Astrocyte of the spinal cord (primary cell): ENCODE measurements at regions not wholly inside any gene's neighbourhood (a gene's known extent, or its start where the extent isn't known, plus 50 kb on each side); places are given as distances from the start of the nearest gene placed in this dataset.

Experiments used
- DNase-seq: peaks from one replicate; pipeline ENCODE4 v3.0.0; 2011; ENCODE audit warnings: low read depth, low spot score
- H3K4me3 ChIP-seq: 2 replicates; pipeline ENCODE4 v1.5.1; 2011; ENCODE audit warnings: low read depth, mild to moderate bottlenecking, low read length, moderate library complexity
- CTCF ChIP-seq: IDR thresholded peaks from 2 replicates; pipeline ENCODE4 v1.5.1; 2012; ENCODE audit warnings: low read depth, mild to moderate bottlenecking, low read length, inconsistent platforms
- in situ Hi-C: cut with HindIII; loops from 2 replicates; pipeline ENCODE4 v1.10.0; 2017; ENCODE audit warnings: low sequenced_read_pairs

- no peak for TF ChIP-seq CTCF
- no peak overlapping the region for H3K4me3 ChIP-seq
- in situ Hi-C loops: no loop called here
- DNase-seq: no peak
Measured at GRCh38 chr10:116792817-116793216, 50.5 kb upstream of the HSPA12A start.

GRCh38 chr10:116796469-116796868, 52.8 kb upstream of the ENO4 start:
- TF ChIP-seq CTCF: no peak
- in situ Hi-C loops: no loop called here
- no peak overlapping the region for H3K4me3 ChIP-seq
- DNase-seq: no peak

GRCh38 chr10:116796910-116797513, 52.3 kb upstream of the ENO4 start:
- in situ Hi-C loops: no loop called here

GRCh38 chr10:116798859-116799258, 50.4 kb upstream of the ENO4 start:
- no peak for DNase-seq
- no peak overlapping the region for H3K4me3 ChIP-seq
- in situ Hi-C loops: no loop called here
- no peak for TF ChIP-seq CTCF

More at GRCh38 chr10:116796910-116797513, 52.3 kb upstream of the ENO4 start:
- H3K4me3 ChIP-seq: no peak overlapping the region
- DNase-seq: peak; percentile 66
- peak; percentile 97 for TF ChIP-seq CTCF
